Stimulated activated CD8-positive, alpha-beta memory T cell treated with anti-CD3 and anti-CD28 coated beads, Interleukin-4, amount 100 ng/mL, for 48 hours (primary cell): ENCODE measurements at regions not wholly inside any gene's neighbourhood (a gene's known extent, or its start where the extent isn't known, plus 50 kb on each side); places are given as distances from the start of the nearest gene placed in this dataset.
A peak's percentile ranks its signal among the peaks of the same experiment; 100 is the strongest.

Experiments
- DNase-seq: peaks from one replicate; pipeline ENCODE4 v3.0.0-alpha.2; 2020

GRCh38 chr20:40738976-40739375, 49.9 kb upstream of the MAFB start:
- no peak for DNase-seq

- DNase-seq = no peak
Observed at GRCh38 chr20:40739841-40740240, 50.8 kb upstream of the MAFB start.

GRCh38 chr20:40741507-40742106, 52.6 kb upstream of the MAFB start:
- peak; percentile 62 for DNase-seq

- no peak for DNase-seq
Observed at GRCh38 chr20:40743141-40743775, 54.2 kb upstream of the MAFB start.

- DNase-seq = no peak
Observed at GRCh38 chr20:40744072-40744817, 55.2 kb upstream of the MAFB start.

- DNase-seq = no peak
Observed at GRCh38 chr20:40744818-40745175, 55.8 kb upstream of the MAFB start.

GRCh38 chr20:40746251-40746650, 57.2 kb upstream of the MAFB start:
- no peak for DNase-seq

- no peak for DNase-seq
Observed at GRCh38 chr20:40748182-40748581, 59.1 kb upstream of the MAFB start.

- DNase-seq = no peak
Observed at GRCh38 chr20:40749985-40750506, 61.0 kb upstream of the MAFB start.

- DNase-seq = no peak
Observed at GRCh38 chr20:40750541-40751035, 61.6 kb upstream of the MAFB start.

GRCh38 chr20:40753472-40753871, 64.4 kb upstream of the MAFB start:
- no peak for DNase-seq

GRCh38 chr20:40754339-40754943, 65.4 kb upstream of the MAFB start:
- DNase-seq = no peak

- no peak for DNase-seq
Observed at GRCh38 chr20:40757087-40757486, 68.1 kb upstream of the MAFB start.

GRCh38 chr20:40758790-40759189, 69.8 kb upstream of the MAFB start:
- DNase-seq = no peak

- no peak for DNase-seq
Observed at GRCh38 chr20:40760399-40760798, 71.4 kb upstream of the MAFB start.

GRCh38 chr20:40763646-40764295, 74.7 kb upstream of the MAFB start:
- DNase-seq = no peak

GRCh38 chr20:40765814-40766480, 76.9 kb upstream of the MAFB start:
- no peak for DNase-seq

- DNase-seq = no peak
Observed at GRCh38 chr20:40766790-40767614, 78.0 kb upstream of the MAFB start.

- DNase-seq = no peak
Observed at GRCh38 chr20:40767615-40767924, 78.5 kb upstream of the MAFB start.

- DNase-seq = no peak
Observed at GRCh38 chr20:40768105-40768504, 79.1 kb upstream of the MAFB start.

GRCh38 chr20:40769677-40770285, 80.7 kb upstream of the MAFB start:
- DNase-seq = no peak
